HG02852 (cell line): ENCODE measurements at regions not wholly inside any gene's neighbourhood (a gene's known extent, or its start where the extent isn't known, plus 50 kb on each side); places are given as distances from the start of the nearest gene placed in this dataset.
A peak's percentile ranks its signal among the peaks of the same experiment; 100 is the strongest.
"Not testable (repeated sequence)": the region's sequence is repeated elsewhere in the genome, so short reads cannot be mapped to it uniquely, and the experiment has no call there.

Experiments used
- ATAC-seq: cut with Tn5 transposase; IDR thresholded peaks from one replicate; pipeline ENCODE4 v1.9.1; 2021; ENCODE audit warnings: mild to moderate bottlenecking, moderate library complexity; ENCODE audit not compliant: unreplicated experiment

- no peak for ATAC-seq
Observed at GRCh38 chr5:18496041-18496440, 861.8 kb downstream of the TAF11L14 start.

DNA sequence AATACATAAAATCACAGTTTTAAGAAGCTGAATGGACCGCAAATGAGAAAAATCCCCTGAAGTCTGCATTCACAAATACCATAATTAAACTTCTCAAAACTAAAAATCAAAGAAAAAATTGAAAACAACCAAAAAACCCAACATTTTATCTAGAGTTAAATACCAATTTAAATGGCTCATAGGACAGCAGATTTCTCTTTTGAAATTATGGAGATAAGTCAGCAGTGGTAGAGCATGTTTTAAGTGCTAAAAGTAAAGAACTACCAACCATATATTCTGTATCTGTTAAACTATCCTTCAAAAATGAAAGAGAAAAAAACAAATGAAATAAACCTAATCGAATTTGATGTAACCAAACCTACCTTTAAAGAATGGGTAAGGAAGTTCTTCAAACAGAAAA, 862.8 kb downstream of the TAF11L14 start:
- no peak for ATAC-seq

GRCh38 chr5:18503797-18504328, 869.6 kb downstream of the TAF11L14 start:
- ATAC-seq = no peak

GRCh38 chr5:18507114-18507513, 872.9 kb downstream of the TAF11L14 start:
- ATAC-seq = no peak

GRCh38 chr5:18517641-18518380, 883.6 kb downstream of the TAF11L14 start:
- no peak for ATAC-seq

GRCh38 chr5:18523380-18523779, 889.1 kb downstream of the TAF11L14 start:
- no peak for ATAC-seq

DNA sequence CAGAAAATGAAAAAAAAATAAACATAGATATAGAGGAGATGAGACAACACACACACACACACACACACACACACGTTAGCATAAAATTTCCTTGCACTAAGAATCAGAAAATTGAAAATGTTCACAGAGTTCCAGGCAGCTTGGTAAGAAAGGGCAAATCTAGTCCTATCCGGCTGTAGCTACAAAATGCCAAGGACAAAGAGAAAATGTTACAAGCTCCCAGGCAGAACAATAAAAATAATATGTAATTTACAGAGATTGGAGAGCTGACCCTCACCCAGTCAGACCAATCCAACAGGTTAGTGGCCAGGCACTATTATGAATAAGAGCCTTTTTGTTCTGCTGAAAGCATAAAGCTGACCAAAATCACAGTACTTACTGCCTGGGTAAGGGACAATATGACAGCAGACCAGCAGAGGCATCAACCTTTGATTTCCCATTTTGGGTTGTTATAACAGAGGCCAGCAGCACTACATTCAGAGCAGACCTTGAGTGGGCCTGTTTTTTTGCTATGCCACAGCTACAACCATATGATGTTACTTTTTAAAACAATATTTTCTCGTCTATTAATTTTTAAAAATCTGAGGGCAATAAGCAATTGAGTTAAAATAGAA, 892.6 kb downstream of the TAF11L14 start:
- ATAC-seq = no peak

GRCh38 chr5:18533137-18533536, 898.9 kb downstream of the TAF11L14 start:
- ATAC-seq = no peak

DNA sequence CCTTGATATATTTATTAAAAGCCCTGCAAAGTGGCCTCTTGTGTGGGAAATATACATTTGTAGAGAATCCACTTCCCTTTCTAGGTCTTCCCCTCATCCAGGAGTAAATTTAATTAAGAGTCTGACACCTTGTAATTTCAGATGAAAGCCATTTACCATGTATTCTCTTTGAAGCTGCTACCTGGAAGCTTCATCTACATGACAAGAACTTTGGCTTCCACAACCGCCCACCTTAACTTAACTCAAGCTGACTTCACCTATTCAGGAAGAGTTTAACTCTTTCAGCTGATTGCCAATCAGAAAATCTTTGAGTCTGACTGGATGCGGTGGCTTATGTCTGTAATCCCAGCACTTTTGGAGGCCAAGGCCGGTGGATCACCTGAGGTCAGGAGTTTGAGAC, 899.9 kb downstream of the TAF11L14 start:
- no peak for ATAC-seq

DNA sequence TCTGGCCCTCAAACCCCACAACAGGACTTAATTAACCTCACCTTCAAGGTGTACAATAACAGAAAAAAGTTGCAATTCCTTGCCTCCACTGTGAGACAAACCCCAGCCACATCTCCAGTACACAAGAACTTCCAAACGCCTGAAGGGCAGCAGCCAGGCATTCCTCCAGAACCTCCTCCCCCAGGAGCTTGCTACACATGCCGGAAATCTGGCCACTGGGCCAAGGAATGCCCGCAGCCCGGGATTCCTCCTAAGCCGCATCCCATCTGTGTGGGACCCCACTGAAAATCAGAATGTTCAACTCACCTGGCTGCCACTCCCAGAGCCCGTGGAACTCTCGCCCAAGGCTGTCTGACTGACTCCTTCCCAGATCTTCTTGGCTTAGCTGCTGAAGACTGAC, 901.5 kb downstream of the TAF11L14 start:
- ATAC-seq = not testable (repeated sequence)

- ATAC-seq = no peak
Observed at GRCh38 chr5:18544421-18544820, 910.2 kb downstream of the TAF11L14 start.

DNA sequence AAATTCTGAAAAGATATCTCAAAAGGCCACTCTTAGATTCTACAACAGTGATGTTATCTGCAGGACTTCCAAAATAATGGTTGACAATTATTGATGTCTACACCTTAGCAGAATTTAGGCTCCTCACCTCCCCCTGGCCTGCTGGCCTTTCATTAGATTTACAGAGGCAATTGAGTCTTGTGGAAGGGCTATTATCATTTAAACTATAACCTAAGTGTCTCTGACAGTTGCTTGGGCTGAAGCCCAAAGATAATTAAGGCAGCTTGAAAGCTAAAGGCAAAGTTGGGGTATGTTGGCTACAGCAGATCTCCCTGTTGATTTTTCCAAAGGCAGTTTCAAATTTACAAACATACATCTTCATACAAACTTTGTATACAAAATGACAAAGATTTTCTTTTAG, 912.3 kb downstream of the TAF11L14 start:
- ATAC-seq = no peak

- no peak for ATAC-seq
Observed at GRCh38 chr5:18551716-18552115, 917.5 kb downstream of the TAF11L14 start.

DNA sequence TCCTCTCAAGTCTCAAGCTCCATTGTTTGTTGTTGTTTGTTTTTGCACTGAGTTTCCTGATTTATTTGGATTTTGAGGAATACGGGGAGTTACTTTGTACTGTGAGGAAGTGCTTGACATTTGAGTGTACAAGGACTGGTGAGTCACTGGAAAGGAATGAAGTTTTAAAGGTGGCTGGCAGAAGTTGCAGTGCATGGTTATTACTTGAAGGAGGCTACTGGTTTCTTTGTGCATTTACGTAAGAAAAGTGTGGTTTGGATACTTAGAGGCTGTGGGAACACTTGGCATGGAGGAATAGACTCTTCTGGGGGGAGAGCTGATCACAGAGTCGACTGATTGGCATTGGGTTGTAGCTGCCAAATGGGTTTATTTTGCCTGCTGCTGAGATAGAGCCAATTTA, 919.0 kb downstream of the TAF11L14 start:
- no peak for ATAC-seq

- no peak for ATAC-seq
Observed at GRCh38 chr5:18560602-18561001, 926.3 kb downstream of the TAF11L14 start.

- ATAC-seq = no peak
Observed at GRCh38 chr5:18563853-18564252, 929.6 kb downstream of the TAF11L14 start.

- no peak for ATAC-seq
Observed at GRCh38 chr5:18566671-18567070, 932.4 kb downstream of the TAF11L14 start.

- ATAC-seq = no peak
Observed at GRCh38 chr5:18576586-18576985, 942.3 kb downstream of the TAF11L14 start.

- ATAC-seq = no peak
Observed at GRCh38 chr5:18601185-18601584, 966.9 kb downstream of the TAF11L14 start.

DNA sequence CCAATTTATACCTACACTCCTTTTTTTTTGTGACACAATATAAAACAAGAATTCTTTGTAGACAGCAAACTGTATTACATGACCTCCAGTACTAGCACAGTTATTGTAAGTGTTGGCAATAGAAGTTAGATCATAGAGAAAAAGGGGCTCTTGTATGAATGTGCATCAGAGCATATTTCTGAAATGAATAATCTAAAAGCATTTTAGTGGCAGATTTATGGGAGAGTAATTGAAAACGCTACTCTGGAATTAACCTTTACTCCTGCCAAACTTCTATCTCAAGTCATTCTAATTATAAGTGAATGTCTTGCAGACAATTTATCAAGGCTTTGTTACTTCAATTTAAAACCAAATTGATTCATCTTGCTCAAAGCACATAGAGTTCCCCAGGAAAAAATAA, 968.1 kb downstream of the TAF11L14 start:
- no peak for ATAC-seq

DNA sequence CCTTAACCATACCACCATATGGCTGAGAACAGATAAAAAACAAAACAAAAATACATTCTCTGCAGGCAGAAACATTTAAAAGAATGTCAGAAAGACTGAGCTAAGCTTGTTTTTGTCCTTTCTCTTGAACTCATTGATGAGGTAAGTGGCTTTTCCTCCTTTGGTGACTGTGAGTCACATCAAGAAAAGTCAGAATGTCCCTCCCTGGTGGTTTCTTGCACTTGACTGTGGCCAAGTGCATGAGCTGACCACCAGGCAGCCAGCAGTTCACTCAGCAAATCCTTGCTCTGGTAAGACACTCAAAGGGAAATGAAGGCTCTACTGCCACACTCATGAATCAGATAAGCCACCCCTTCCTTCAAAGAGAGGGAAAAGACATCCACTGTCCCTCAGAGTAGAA, 970.9 kb downstream of the TAF11L14 start:
- peak; percentile 61 for ATAC-seq

- ATAC-seq = no peak
Observed at GRCh38 chr5:18607570-18607969, 973.3 kb downstream of the TAF11L14 start.
